ENCODE measurements at regions not wholly inside any gene's neighbourhood (a gene's known extent, or its start where the extent isn't known, plus 50 kb on each side); places are given as distances from the start of the nearest gene placed in this dataset.

DNA sequence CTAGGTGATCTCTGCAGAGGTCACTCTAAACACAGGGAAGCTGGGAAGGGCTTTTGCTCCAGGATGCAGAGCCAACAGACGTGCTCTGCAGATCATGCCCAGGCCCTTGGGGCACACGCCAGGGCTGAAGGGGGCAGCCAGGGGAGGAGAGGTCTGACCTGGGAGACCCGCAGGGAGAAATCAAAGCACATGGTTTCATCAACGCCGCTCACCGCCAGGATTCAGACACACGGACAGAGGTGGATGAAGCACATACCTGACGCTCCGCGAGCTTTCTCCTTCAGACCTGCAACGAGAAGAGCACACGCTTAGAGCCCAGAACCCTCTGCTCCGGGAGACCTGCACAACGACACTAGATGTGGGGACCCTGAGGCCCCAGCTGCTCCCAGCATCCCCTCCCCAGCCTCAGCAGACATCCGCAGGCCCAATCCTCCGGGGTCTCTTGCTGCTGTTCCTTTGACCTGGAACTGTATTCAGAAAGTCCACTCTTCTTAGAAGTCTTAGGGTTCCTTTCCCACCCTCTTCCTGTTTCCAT lies 90.7 kb upstream of the IQSEC1 start:
- TF ChIP-seq, protein P1, sequence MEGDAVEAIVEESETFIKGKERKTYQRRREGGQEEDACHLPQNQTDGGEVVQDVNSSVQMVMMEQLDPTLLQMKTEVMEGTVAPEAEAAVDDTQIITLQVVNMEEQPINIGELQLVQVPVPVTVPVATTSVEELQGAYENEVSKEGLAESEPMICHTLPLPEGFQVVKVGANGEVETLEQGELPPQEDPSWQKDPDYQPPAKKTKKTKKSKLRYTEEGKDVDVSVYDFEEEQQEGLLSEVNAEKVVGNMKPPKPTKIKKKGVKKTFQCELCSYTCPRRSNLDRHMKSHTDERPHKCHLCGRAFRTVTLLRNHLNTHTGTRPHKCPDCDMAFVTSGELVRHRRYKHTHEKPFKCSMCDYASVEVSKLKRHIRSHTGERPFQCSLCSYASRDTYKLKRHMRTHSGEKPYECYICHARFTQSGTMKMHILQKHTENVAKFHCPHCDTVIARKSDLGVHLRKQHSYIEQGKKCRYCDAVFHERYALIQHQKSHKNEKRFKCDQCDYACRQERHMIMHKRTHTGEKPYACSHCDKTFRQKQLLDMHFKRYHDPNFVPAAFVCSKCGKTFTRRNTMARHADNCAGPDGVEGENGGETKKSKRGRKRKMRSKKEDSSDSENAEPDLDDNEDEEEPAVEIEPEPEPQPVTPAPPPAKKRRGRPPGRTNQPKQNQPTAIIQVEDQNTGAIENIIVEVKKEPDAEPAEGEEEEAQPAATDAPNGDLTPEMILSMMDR (conservative IDR thresholded peaks at IDR 0.05) = no peak
- TF ChIP-seq EZH2 (IDR thresholded peaks at IDR 0.05; ENCODE audit: low read depth) = no peak
